MM.1S (cell line): ENCODE measurements at regions not wholly inside any gene's neighbourhood (a gene's known extent, or its start where the extent isn't known, plus 50 kb on each side); places are given as distances from the start of the nearest gene placed in this dataset.

Experiments
- CTCF ChIP-seq: fragments of 300-600 bp; sonication (generic); IDR thresholded peaks from 2 replicates; pipeline ENCODE4 v1.5.1; 2016; ENCODE audit warnings: antibody characterized with exemption, low read length, mixed read lengths
- EZH2 ChIP-seq: fragments of 300-600 bp; sonication (generic); optimal IDR thresholded peaks from 2 replicates; pipeline ENCODE3; 2017; ENCODE audit warnings: low read depth, mild to moderate bottlenecking, antibody characterized with exemption, low read length, mixed read lengths

GRCh38 chr10:78448994-78449418 lies 415.3 kb downstream of the RPS24 start:
- TF ChIP-seq CTCF (no peak), EZH2 (no peak)
